ENCODE measurements at regions not wholly inside any gene's neighbourhood (a gene's known extent, or its start where the extent isn't known, plus 50 kb on each side); places are given as distances from the start of the nearest gene placed in this dataset.

DNA sequence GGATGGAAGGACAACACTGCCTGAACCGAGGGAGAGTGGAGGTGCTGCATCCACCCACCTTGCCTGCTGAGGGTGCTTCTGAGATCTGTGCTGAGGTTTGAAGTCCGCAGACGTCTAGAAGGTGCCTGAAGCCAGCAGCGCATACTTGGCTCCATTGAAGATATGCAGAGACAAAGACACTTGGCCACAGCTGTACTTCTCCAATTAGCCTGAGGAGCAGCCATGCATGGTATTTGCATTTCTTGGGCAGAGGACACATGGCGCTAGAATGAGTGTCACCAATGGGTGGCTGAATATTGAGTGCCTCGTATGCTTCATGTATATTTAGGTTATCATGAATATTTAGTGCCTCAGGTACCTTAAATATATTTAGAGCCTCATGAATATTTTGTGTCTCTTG lies 128.7 kb upstream of the ATP6AP2 start:
- no peak for DNase-seq (ENCODE audit: low spot score)

DNA sequence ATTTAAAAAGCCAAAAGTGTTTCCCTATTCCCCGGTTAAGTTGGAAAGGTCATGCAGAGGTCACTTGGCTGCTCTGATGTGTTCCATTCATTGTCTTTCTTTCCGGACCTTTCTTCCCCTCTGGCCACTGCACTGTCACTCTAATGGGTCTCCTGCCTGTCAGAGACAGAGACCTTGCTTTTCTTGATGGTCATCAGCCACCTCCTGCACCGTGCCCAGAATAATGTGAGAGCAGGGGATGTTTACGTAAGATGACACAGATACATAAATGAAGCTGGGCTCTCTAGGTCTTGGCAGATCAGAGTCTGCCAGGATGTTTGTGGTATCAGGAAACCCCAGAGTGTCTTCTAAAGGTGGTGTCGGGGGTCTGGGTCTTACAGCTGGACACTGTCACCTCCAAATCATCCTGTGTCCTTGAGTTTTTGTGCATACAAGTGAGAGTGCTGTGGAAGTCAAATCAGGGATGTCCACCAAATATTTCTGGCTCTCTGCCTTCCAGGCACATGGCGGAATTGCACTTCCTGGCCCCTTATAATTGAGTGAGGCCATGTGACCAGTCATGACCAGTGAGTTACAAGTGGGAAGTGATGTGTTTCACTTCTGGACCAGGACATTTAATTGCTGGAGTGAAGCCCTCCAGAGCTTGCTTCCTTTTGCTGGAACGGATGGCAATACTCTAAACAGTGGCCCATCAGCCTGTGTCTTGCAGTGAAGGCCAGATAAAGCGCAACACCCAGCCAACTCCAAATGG lies 130.6 kb upstream of the ATP6AP2 start:
- no peak for DNase-seq (ENCODE audit: low spot score)

DNA sequence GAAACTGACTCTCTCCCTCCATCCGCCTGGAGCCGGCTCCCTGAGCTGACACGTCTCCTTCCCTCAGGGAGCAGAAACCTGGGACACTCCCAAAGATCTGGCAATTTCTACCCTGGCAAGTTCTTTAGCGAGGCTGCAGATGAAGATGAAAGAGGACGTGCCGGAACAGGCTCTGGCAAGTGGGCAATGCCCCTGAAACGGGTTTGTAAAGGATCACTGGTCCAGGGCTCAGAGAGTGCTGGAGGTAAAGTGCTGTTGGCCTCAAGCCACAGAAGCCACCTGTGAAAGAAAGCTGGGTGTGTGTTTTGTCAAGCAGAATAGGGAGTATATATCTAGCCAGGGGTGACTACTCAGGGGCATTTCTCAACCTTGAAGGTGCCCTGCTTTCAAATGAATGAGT lies 131.4 kb upstream of the ATP6AP2 start:
- no peak for DNase-seq (ENCODE audit: low spot score)

DNA sequence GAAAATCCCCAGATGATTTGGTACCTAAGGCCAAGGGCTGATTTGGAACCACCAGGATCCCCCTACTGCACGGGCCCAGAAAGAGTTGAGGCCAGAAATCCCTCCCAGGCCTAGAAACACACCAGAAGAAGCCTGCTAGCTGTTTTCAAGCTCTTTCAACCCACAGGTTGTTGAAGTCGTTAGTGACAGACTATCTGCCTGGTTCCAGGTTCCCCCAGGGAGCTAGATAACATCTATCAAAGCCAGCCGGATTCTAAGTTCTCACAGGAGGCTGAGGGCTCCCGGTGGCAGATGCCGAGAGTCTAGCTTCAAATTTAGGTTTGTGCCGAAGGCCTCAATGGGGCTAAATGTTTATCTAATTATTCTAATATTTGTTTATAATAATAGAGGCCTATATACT lies 132.0 kb upstream of the ATP6AP2 start:
- no peak for DNase-seq (ENCODE audit: low spot score)

DNA sequence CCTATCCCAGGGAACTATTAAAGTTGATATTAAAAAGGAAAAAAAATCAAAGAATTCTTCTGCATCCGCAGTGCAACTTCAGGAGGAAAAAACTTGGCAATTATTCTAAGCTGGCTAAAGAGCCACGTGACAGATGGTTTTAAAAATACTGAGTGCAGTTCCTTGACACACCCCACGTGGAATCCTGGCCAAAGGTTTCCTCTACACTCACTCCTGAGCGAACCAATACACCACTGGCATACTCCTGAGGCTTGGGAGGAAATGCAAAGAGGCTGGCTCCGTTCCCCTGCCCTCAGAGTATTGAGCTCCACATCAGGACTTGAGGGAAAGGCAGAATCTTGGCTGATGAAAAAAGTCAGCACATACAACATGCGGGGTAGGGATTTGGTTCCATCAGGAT lies 133.8 kb upstream of the ATP6AP2 start:
- DNase-seq (ENCODE audit: low spot score), result no peak

DNA sequence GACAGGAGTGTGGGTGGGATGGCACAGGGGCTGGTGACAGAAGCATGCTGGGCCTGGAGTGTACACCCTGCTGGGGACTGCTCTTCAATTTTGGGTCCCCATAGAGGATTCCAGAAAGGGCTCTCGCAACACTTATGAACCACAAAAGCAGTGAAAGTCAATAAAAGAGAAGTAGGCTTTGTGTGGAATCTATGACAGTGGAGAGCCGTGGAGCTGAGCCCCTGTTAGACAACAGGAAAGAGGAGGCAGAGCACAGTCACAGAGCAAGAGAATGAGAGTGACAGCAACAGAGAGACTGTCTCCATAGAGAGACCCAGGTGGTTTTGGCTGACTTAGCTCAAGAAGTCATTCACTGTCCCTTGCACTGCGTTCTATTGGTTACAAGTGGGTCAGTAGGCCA lies 135.1 kb upstream of the ATP6AP2 start:
- no peak for DNase-seq (ENCODE audit: low spot score)

DNA sequence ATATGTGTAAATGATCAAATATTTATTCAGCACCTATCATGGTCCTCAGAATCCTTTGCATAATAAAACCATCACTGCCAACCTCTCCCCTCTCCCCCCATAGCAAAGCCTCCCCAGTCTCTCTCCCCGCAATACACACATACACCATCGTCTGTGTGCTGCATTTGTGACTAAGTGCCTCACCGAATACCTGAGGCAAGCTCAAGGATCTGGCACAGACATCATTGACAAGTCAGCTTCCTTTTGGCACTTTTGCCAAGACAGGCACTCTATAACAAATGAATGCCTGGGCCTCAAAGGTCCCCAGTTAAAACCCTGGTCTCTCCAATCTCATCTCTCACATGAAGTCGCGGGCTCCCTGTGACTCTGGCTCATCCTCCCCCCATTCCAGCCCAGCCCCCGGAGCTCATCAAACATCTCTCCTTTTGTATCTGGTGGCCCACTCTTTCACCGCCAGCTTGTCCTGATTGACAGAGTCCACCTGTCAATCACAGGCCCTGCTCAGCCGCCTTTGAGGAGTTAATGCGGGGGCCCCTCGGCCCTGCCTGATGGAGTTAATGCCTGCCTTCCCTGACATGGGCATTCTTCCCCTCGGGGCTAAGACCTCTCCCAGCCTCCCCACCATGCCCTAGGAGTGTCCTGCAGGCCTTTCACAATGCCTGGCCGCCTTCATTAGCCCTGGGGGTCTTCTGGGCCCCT lies 135.8 kb upstream of the ATP6AP2 start:
- peak; percentile 88 for DNase-seq (ENCODE audit: low spot score)

DNA sequence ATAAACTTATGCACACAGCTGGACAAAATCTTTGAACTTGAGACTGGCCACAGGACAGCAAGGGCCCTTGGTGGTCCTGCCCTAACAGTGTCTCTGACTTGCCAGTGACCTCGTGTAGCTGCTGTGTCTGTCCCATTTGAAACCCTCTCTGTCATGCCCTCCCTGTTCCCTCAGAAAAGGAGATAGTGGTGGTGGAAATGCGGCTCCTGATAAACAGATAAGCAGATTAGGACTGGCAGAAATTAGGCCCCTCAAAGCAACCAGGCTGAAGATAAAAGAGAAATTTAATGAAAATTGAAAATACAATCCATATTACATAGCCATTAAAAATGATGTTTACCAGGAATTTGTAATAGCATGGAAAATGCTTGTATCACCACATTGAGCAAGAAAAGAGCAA lies 136.6 kb upstream of the ATP6AP2 start:
- no peak for DNase-seq (ENCODE audit: low spot score)

DNA sequence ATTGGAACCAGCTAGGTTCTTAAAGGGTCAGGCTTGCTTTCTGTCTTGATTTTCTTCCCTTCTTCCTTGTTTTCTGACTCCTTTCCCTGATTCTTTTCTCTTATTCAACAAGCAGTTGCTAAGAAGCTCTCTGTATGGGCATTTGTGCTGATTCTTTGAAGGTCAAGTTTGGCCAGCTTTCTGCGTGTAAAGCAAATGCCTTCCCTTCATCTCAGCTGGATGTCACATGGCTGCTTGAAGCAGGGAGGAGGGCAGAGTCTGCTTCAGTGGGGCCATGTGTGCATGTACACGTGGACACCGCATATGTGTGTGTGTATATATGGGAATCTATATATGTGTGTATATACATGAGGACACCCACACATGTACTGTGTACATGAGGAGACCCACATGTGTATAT lies 139.9 kb upstream of the ATP6AP2 start:
- no peak for DNase-seq (ENCODE audit: low spot score)

DNA sequence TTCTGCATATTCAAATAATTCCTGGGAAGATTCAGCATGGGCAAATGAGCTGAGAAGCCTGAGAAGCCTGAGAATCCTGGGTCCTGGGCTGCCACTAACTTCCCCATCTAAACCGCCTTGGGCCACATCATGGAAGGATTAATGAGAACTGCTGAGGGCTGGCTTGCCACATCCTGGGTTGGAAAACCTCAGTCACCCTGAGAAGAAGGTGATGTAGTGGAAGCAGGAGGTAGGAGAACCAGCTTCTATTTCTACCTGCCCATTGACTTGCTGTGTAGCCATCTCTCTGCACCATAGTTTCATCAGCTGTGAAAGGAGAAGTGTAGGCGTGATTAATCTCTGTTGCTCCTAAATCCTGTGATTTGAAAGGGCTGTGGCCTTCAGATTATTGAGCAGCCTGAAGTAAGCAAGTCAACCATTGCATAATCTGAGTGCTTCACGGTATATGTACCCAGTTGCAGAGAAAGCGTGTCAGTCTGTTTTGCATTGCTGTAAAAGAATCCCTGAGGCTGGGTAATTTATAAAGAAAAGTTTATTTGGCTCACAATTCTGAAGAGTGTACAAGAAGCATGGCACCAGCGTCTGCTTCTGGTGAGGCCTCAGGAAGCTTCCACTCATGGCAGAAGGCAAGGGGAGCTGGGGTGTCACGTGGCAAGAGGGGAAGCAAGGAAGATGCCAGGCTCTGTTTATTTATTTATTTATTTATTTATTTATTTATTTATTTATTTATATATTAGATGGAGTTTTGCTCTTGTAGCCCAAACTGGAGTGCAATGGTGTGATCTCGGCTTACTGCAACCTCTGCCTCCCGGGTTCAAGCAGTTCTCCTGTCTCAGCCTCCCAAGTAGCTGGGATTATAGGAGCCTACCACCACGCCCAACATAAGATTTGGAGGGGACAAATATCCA lies 140.9 kb upstream of the ATP6AP2 start:
- DNase-seq (ENCODE audit: low spot score), result no peak

DNA sequence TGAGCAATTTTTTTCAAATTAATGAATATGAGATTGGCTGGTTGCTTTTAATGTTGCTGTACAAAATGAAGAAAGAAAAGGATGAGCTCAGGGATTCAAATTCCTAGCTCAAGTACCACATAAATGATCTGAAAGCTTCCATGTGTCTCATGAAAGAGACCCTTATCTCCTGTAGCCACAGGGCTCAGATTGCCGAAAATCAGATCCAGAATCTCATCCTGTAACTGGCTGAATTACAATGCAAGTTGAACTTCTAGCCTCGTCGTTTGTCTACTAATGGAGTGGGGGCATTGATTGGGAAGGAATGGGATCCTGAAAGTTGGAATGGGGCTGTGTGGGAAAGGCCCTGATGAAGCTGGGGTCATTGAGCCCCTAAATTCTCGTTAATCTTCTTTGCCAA lies 143.4 kb upstream of the ATP6AP2 start:
- no peak for DNase-seq (ENCODE audit: low spot score)

DNA sequence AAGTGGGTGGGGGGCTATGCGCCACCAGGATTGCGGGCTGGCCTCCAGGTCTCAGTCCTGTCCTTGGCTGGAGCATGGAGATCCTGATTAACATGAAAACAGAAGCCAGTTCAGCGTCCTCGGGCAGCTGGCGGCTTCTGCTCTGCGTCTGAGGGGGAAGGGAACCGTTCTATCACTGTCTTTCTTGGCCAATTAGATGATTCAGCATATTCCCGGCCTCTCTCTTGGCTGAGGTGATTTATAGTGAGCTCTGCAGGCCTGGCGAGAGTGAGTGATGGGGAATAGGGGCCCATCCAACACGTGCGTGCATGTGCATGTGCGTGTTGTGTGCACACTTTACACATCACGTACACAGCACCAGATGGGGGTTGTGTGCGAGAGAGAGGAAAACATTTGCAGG lies 145.8 kb upstream of the ATP6AP2 start:
- peak; percentile 67 for DNase-seq (ENCODE audit: low spot score)

DNA sequence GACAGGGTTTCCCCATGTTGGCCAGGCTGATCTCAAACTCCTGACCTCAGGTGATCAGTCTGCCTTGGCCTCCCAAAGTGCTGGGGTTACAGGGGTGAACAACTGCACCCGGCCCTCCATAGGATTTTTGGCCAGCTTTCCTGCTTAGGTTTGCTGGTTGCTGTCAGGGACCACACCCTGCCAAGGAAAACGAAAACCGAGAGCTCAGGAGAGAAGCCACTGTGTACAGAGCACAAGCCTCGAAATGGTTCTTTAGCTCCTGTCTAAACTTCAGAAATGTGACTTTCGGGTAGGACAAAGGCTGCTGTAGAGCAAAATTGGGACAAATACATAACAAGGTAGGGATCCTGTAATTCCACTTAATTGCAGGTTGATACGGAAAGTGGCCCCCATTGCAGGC lies 146.3 kb upstream of the ATP6AP2 start:
- DNase-seq (ENCODE audit: low spot score), result no peak

DNA sequence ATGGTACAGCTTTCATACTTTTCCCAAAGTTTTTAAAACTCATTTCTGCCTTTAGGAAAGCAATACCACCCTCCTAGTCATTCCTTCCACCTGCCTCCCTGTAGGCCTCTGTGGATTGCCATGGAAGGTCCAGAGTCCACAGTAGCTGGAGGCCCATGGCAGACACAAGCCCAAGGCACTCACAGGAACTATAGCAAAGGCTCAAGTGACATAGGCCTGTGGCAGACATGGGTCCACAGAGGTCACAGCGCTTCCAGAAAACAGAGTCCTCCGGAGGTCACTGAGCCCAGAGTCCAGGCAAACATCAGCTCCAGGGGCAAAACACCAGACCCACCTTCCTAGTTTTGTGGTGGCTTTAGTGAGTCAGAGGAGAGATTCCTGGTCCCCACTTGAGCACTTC lies 147.6 kb upstream of the ATP6AP2 start:
- no peak for DNase-seq (ENCODE audit: low spot score)

DNA sequence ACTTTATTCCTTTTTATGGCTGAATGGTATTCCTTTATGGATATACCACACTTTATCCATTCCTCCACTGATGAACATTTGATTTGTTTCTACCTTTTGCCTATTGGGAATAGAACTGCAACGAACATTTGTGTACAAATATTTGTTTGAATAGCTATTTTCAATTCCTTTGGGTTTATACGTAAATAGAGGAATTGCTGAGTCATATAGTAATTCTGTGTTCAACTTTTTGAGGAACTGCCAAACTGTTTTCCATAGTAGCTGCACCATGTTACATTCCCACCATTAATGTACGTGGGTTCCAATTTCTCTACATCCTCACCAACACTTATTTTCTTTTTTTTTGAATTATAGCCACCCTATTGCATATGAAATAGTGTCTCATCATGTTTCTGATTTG lies 156.5 kb upstream of the ATP6AP2 start:
- DNase-seq (ENCODE audit: low spot score), result no peak

DNA sequence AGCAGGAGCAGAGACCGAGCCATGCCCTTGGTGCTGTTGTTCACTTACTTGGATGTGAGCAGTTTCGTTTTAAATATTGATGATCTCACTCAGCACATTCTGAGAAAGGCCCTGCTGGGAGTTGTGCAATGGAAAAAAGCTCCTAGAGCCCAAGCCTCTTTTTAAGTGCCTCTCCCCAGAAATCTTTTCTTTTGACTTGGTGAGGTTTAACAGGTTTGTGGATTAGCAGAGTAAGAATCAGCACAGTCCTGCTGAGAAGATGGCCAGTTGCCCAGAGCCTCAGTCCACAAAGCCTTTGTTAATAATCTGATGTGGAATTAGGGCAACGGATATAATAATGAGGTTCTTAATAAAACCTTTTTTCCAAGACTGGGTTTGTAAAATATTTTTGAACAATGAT lies 157.5 kb upstream of the ATP6AP2 start:
- DNase-seq (ENCODE audit: low spot score), result no peak

DNA sequence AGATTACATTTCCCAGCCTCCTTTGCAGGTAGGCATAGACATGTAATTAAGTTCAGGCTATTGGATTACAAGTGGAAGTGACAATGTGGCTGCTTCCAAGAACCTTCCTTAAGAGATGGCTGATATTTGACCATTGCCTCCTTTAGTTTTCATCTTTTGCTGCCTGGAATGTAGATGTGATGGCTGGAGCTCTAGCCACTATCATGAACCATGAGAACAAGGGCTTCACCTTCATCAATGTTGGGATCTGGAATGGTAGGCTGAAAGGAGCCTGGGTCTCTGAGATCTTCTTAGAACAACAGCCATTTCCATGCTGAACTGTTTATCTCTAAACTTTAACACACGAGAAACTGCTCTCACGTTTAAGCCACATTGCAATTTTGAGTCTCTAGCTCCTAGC lies 158.7 kb upstream of the ATP6AP2 start:
- DNase-seq (ENCODE audit: low spot score), result no peak

DNA sequence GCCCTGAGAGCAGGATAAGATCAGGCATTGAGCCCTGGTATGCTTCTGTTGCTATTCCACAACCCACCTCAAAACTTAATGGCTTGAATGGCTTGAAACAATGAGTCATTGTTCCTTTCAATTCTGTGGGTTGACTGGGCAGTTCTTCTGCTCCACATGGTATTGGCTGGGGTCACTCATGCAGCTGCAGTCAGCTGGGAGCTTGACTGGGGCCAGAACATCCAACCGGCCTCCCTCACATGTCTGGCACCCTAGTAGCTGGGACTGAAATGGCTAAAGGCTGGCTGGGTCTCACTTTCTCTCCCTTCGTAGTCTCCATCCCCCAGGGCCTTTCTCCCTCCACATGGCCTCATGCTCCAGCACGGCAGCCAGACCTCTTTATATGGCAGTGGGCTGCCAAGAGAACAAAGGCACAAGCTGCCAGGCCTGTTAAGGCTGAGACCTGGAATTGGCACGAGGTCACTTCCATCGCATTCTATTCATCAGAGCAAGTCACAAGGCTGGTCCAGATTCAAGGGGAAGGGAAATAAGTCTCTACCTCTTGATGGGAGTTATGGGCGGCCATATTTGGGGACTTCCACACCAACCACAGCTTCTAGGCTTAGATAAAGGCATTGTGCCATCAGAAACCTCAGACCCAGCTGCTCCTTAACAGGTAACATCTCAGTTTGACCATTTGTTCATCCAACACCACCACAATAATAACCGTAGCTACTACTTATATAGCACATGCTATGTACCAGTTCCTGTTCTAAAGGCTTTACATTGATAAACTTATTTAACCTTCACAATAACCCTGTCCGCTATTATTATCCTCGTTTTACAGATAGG lies 159.7 kb upstream of the ATP6AP2 start:
- DNase-seq (ENCODE audit: low spot score), result no peak

DNA sequence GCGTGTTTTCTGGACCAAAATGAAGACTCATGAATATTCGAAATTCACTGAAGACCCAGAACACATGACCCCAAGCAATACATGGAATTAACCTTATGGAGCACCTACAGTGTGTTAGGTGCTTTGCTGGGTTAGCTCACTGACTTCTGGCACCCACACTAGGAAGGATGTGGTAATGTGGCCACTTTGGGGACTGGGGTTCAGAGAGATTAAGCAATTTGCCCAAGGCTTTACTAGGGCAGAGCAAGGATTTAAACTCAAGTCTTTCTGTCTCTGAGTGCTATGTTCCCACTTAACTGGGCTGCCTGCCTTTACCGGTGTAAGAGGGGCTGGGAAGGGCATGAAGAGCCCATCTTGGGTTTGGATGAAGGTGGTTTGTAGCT lies 162.0 kb upstream of the ATP6AP2 start:
- DNase-seq (ENCODE audit: low spot score), result no peak

DNA sequence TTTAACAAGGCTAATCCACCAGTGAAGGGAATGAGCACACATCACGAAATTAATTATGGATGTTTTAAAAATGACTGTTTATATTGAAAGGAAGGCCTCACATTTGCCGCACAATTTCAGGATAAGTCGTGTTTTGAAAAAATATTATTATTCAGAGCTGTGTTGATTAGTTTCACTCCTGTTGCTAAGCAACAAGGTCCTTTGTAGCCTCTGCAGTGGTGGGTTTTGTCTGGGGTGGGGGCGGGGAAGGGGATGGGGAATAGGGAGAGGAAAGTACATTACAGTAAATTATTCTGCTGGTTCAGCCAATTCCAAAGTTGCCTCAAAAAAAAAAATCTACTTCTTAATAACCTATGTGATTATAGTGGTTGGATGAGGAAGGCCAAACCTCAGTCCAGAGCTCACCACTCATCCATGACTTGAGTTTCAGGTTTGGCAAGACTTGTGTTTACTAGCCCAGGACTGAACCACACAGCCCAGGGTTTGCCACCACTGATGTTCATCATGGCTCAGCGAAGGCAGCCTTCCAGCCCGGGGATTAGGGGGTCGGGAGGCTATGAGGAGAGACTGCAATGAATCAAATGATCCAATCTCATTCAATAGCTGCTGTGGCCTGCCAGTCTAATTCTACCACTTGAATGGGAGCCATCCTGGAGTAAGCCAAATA lies 162.5 kb upstream of the ATP6AP2 start:
- DNase-seq (ENCODE audit: low spot score), result no peak

DNA sequence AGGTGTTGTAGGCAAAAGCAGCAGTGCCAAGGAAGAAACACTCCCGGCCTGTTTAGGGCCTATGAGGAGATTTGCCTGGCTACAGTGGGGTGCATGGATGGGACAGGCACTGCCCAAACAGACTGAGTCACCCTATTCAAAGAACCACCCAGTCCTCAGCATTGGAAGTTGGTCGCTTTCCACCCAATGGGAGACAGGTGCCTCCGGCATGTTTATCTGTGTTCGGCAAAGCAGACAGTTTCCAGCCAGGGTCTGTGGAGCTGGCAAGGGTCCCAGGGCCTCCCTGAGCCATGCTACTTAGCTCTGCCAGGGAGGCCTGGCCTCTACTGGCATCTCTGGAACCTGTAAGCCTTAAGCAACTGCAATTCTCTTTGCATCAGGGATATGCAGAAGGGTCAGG lies 165.1 kb upstream of the ATP6AP2 start:
- no peak for DNase-seq (ENCODE audit: low spot score)

DNA sequence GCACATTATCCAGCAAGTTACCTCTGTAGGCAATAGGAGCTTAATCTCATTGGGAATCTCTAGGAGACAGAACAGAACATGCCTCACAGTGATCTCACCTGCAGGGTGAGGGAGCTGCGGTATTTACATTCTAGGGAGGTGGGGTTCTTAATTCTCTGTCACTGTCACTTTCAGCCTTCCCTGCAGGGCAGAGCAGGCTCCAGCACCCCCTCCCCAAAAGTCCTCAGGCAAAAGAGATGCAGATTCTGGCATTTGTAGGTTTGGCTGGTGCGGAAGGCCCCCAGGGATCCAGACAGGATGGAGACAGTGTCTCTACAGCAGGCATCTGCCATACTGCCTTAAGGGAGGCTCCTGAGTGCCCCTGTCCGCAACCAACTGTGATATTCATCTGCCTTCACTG lies 166.4 kb upstream of the ATP6AP2 start:
- DNase-seq (ENCODE audit: low spot score), result no peak

Measured in ecto neural progenitor cell (in vitro differentiated cells).